Gastrocnemius medialis (tissue), 4 donors: ENCODE measurements at regions not wholly inside any gene's neighbourhood (a gene's known extent, or its start where the extent isn't known, plus 50 kb on each side); places are given as distances from the start of the nearest gene placed in this dataset.
"Not testable (repeated sequence)": the region's sequence is repeated elsewhere in the genome, so short reads cannot be mapped to it uniquely, and the experiment has no call there.

ENCODE experiments used
- CTCF ChIP-seq, 5 experiments: fragments of 450-650 bp in 3 of 5; fragments of 200-600 bp in 2 of 5; sonication (generic) in 2 of 5; IDR thresholded peaks in 4 of 5; conservative IDR thresholded peaks in 1 of 5; 1 replicate in 4 of 5; 2 replicates in 1 of 5; pipeline ENCODE4 v1.5.1; 2016 to 2019; ENCODE audit warnings: antibody characterized with exemption in 5 of 5, mild to moderate bottlenecking in 3 of 5, moderate library complexity in 3 of 5
- POLR2A ChIP-seq, 2 donors: fragments of 450-650 bp; IDR thresholded peaks; one replicate each; pipeline ENCODE4 v1.6.1; 2017; ENCODE audit warnings: antibody characterized with exemption in 2 of 2, mild to moderate bottlenecking in 2 of 2, moderate library complexity in 2 of 2

GRCh38 chr17:18546514-18547398 lies 70.2 kb downstream of the LGALS9C start:
- TF ChIP-seq CTCF (IDR thresholded peaks at IDR 0.05 in 4 of 5, conservative IDR thresholded peaks at IDR 0.05 in 1 of 5); POLR2A (IDR thresholded peaks at IDR 0.05): not testable (repeated sequence)
